Transverse colon (tissue), 4 donors: ENCODE measurements at regions not wholly inside any gene's neighbourhood (a gene's known extent, or its start where the extent isn't known, plus 50 kb on each side); places are given as distances from the start of the nearest gene placed in this dataset.

Source experiments
- DNase-seq: peaks from one replicate; pipeline ENCODE4 v3.0.0-alpha.2; 2019
- H3K27ac ChIP-seq, 4 donors: fragments of 200-600 bp; sonication (generic); 2 replicates each; pipeline ENCODE4 v1.5.1; 2016 to 2018; ENCODE audit warnings: inconsistent platforms in 4 of 4
- H3K27me3 ChIP-seq: fragments of 200-600 bp; sonication (generic); 2 replicates; pipeline ENCODE4 v1.5.1; 2017; ENCODE audit warnings: inconsistent platforms
- H3K36me3 ChIP-seq, 4 donors: fragments of 200-600 bp; sonication (generic); 2 replicates each; pipeline ENCODE4 v1.5.1; 2017 to 2019; ENCODE audit warnings: inconsistent platforms in 4 of 4
- H3K4me1 ChIP-seq, 4 donors: fragments of 200-600 bp; sonication (generic); 2 replicates each; pipeline ENCODE4 v1.5.1; 2017 to 2020; ENCODE audit warnings: inconsistent platforms in 4 of 4
- H3K4me3 ChIP-seq, 4 donors: fragments of 200-600 bp; sonication (generic); 1 replicate in 1 of 4; 2 replicates in 3 of 4; pipeline versions ENCODE4 v1.5.1 to v1.6.1; 2017 to 2019; ENCODE audit warnings: inconsistent platforms in 4 of 4
- H3K9me3 ChIP-seq, 2 donors: fragments of 200-600 bp; sonication (generic); 2 replicates each; pipeline ENCODE4 v1.5.1; 2017 to 2019; ENCODE audit warnings: inconsistent platforms in 2 of 2
- EP300 ChIP-seq: sonication (generic); formaldehyde crosslinking; IDR thresholded peaks from one replicate; pipeline ENCODE4 v1.6.1; 2017; ENCODE audit warnings: antibody characterized with exemption, low read depth
- POLR2A ChIP-seq: fragments of 450-650 bp; IDR thresholded peaks from one replicate; pipeline ENCODE4 v1.6.1; 2016; ENCODE audit warnings: antibody characterized with exemption, mild to moderate bottlenecking, moderate library complexity
- POLR2AphosphoS5 ChIP-seq, 3 donors: sonication (generic); formaldehyde crosslinking; IDR thresholded peaks; one replicate each; pipeline ENCODE4 v1.6.1; 2016; ENCODE audit warnings: antibody characterized with exemption in 3 of 3
- WGBS, 2 donors: methylation state at CpG; one replicate each; pipeline ENCODE4 v1.1.5; 2018; ENCODE audit warnings: low coverage in 1 of 2; 5-methylcytosine and 5-hydroxymethylcytosine counted together
- in situ Hi-C, 4 donors: fragments of 200-750 bp; cut with MboI; loops; one replicate each; pipeline versions ENCODE4 v1.15.0 to v1.15.1; 2017; ENCODE audit warnings: low sequenced_read_pairs in 3 of 4, low pct_ligation_motif_present in 1 of 4, low pct_unique_long_range_greater_than_20kb in 1 of 4
- intact Hi-C: fragments of 100-400 bp; cut with DNase I; formaldehyde crosslinking; loops from one replicate; pipeline ENCODE4 v1.15.1; 2023; ENCODE audit warnings: low total_unique reads
- TF ChIP-seq, protein P1 (sequence below), 5 experiments: fragments of 200-600 bp in 3 of 5; fragments of 450-650 bp in 2 of 5; sonication (generic) in 3 of 5; IDR thresholded peaks; 1 replicate in 2 of 5; 2 replicates in 3 of 5; pipeline ENCODE4 v1.5.1; 2016 to 2017; ENCODE audit warnings: antibody characterized with exemption in 5 of 5, inconsistent platforms in 3 of 5, mild to moderate bottlenecking in 2 of 5, moderate library complexity in 1 of 5

DNA sequence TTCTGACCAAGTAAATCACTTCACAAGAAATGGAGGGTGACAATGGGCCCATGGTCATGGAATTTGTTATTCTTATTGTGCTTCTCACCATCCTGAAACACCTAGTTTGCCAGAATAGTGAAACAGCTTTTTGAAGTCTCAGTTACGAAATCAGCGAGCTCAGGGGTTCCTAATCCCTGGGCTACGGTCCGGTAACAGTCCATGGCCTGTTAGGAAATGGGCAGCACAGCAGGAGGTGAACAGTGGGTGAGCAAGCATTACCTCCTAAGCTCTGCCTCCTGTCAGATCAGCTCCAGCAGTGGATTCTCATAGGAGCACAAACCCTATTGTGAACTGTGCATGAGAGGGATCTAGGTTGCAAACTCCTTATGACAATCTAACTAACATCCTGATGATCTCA, 1356.3 kb downstream of the KCNT2 start:
- Histone ChIP-seq H3K36me3 (no peaks in the 10 kb centered on the region), H3K4me3 (no peak overlapping the region), H3K27me3 (no peaks in the 10 kb centered on the region), H3K27ac (no peak overlapping the region), H3K4me1 (no peaks in the 10 kb centered on the region), H3K9me3 (no peaks in the 10 kb centered on the region)
- TF ChIP-seq POLR2AphosphoS5 (IDR thresholded peaks at IDR 0.05), result no peak
- TF ChIP-seq, protein P1, sequence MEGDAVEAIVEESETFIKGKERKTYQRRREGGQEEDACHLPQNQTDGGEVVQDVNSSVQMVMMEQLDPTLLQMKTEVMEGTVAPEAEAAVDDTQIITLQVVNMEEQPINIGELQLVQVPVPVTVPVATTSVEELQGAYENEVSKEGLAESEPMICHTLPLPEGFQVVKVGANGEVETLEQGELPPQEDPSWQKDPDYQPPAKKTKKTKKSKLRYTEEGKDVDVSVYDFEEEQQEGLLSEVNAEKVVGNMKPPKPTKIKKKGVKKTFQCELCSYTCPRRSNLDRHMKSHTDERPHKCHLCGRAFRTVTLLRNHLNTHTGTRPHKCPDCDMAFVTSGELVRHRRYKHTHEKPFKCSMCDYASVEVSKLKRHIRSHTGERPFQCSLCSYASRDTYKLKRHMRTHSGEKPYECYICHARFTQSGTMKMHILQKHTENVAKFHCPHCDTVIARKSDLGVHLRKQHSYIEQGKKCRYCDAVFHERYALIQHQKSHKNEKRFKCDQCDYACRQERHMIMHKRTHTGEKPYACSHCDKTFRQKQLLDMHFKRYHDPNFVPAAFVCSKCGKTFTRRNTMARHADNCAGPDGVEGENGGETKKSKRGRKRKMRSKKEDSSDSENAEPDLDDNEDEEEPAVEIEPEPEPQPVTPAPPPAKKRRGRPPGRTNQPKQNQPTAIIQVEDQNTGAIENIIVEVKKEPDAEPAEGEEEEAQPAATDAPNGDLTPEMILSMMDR (IDR thresholded peaks at IDR 0.05), result no peak
- TF ChIP-seq EP300, result no peak
- TF ChIP-seq POLR2A, result no peak
- in situ Hi-C loops (no loop called here), intact Hi-C loops (no loop called here)
- 91% methylated on average over 4 of the region's 4 CpGs; no CpG with 5 or more reads in 1 of the 2 donors for WGBS, 2 donors
- DNase-seq, result no peak

DNA sequence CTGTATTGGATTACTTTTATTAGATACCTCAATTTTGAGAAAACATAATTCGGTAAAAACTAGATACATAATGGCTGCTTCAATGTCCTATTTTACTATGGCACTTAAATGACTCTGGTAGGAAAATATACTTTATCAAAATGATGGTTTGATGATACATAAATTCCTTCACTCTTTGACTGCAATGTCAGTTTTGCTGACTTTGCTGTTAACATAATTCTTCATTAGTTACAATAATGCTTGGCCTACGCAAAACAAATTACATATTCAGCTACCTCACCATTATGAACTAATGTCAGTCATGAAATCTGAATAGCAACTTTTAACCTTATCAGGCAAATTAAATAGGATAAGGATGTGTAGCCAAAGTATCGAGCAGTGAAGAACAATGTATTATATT, 1364.7 kb downstream of the KCNT2 start:
- in situ Hi-C loops (no loop called here), intact Hi-C loops (no loop called here)
- 87 to 97% methylated on average over 3 of the region's 3 CpGs for WGBS, 2 donors
- Histone ChIP-seq H3K9me3 (no peaks in the 10 kb centered on the region), H3K4me1 (no peaks in the 10 kb centered on the region), H3K27me3 (no peaks in the 10 kb centered on the region), H3K36me3 (no peaks in the 10 kb centered on the region), H3K4me3 (no peak overlapping the region), H3K27ac (no peak overlapping the region)
- DNase-seq, result no peak
- TF ChIP-seq, protein P1 (IDR thresholded peaks at IDR 0.05), result no peak
- TF ChIP-seq POLR2A (no peak), POLR2AphosphoS5 (IDR thresholded peaks at IDR 0.05) (no peak), EP300 (no peak)

DNA sequence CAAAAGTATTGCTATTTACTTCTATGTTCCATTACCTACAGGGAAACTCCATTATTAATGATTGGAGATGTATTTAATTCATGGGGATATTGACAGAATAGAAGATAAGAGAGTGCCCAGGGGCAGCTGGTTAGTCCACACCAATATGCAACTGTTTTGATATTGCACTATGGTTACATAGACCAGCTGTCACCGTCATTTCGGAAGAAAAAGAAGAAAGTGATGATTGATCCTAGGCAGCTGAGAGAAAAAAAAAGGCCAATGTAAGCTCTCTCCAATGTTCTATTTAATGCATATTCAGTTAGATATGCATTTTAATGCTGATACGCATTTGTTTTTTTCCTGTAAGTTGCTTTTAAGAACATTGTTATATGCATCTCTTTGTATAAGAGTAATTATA, 1367.2 kb downstream of the KCNT2 start:
- no peak for DNase-seq
- intact Hi-C loops (no loop called here), in situ Hi-C loops (no loop called here)
- Histone ChIP-seq H3K4me3 (no peak overlapping the region), H3K9me3 (no peaks in the 10 kb centered on the region), H3K4me1 (no peaks in the 10 kb centered on the region), H3K27ac (no peak overlapping the region), H3K27me3 (no peaks in the 10 kb centered on the region), H3K36me3 (no peaks in the 10 kb centered on the region)
- 83 to 87% methylated on average over 2 to 3 of the region's 3 CpGs for WGBS, 2 donors
- TF ChIP-seq EP300, result no peak
- no peak for TF ChIP-seq POLR2A
- no peak for TF ChIP-seq POLR2AphosphoS5 (IDR thresholded peaks at IDR 0.05)
- TF ChIP-seq, protein P1 (IDR thresholded peaks at IDR 0.05), result no peak

DNA sequence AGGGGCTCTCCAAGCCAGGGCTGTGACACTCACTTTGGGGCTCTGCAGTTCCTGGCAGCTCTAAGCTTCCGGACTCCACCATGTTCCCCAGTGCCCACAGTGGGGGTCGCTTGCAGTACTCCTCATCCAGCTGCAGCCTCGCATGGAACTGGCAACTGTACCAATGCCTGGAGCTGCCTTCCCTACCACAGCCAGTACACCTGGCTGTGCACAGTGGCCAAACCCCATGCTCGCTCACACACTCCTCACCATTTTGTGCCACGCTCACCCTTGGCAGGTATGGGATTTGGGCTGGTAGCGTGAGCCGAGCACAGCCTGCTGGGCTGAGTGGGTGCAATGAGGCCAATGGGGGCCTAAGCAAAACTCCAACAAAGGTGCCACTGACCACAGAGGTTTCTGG, 1369.9 kb downstream of the KCNT2 start:
- TF ChIP-seq, protein P1 (IDR thresholded peaks at IDR 0.05), result no peak
- TF ChIP-seq POLR2A (no peak), POLR2AphosphoS5 (IDR thresholded peaks at IDR 0.05) (no peak), EP300 (no peak)
- no peaks in the 10 kb centered on the region for H3K27me3 ChIP-seq
- H3K9me3 ChIP-seq, result no peaks in the 10 kb centered on the region
- no peak overlapping the region for H3K27ac ChIP-seq
- intact Hi-C loops (no loop called here), in situ Hi-C loops (no loop called here)
- DNase-seq, result no peak
- H3K36me3 ChIP-seq, result no peaks in the 10 kb centered on the region
- H3K4me3 ChIP-seq, result no peak overlapping the region
- no peaks in the 10 kb centered on the region for H3K4me1 ChIP-seq
- WGBS, 2 donors, result 90% methylated on average over 7 of the region's 7 CpGs; no CpG with 5 or more reads in 1 of the 2 donors
